Right lobe of liver (tissue), 4 donors: ENCODE measurements at regions not wholly inside any gene's neighbourhood (a gene's known extent, or its start where the extent isn't known, plus 50 kb on each side); places are given as distances from the start of the nearest gene placed in this dataset.

Experiments used
- CTCF ChIP-seq, 4 donors: fragments of 200-600 bp in 3 of 4; fragments of 450-650 bp in 1 of 4; IDR thresholded peaks; one replicate each; pipeline versions ENCODE4 v1.5.1 to v1.8.0; 2016 to 2022; ENCODE audit warnings: antibody characterized with exemption in 4 of 4, mild to moderate bottlenecking in 2 of 4
- POLR2A ChIP-seq: fragments of 450-650 bp; IDR thresholded peaks from one replicate; pipeline ENCODE4 v1.6.1; 2017; ENCODE audit warnings: antibody characterized with exemption, mild to moderate bottlenecking
- donor health status: DM: no; HTN: no; CAD: no.
- donor health status: DM: no; HTN: no; CAD: no.
- donor health status: DM: no; HTN: yes; CAD: no.

- TF ChIP-seq POLR2A (no peak), CTCF (IDR thresholded peaks at IDR 0.05) (no peak)
Measured at GRCh38 chr10:6912424-6912823, 332.3 kb upstream of the PRKCQ start.
